ENCODE measurements at regions not wholly inside any gene's neighbourhood (a gene's known extent, or its start where the extent isn't known, plus 50 kb on each side); places are given as distances from the start of the nearest gene placed in this dataset.

DNA sequence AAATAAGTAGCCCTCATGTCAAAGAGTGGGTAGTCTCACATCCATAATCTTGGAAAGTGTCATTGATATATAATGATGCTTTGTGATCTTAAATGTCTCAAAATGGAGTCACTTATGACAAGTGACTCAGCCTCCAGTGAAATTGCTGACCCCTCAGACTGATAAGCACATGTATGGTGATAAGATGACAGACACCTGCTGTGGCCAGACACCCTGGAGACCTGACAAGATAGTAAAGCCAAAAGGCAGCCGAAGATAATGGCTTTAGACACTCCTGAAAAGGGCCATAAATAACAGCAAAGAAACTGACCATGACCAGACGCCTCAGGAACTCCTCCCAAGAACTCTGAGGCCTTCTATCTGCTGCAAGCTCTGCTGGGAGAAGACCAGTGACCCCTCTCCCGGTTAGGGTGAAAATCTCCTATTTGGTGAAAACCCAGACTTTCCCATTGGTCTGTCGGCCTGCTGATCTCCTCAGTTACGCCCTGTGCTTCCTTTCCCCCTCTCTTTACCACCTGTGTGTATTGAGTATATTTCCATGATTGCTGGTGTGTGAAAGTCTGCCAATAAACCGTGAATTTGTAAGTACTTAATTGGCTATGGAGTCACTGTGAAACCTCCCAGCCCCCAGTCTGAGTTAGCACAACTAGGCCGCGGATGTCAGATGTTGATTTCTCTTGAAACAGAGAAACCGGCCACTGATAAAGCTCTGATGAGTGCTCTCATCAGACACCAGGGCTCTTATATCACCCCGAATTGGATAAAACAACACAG is 226.7 kb upstream of the MYOCD start:
- no peak for DNase-seq (ENCODE audit: low spot score)

DNA sequence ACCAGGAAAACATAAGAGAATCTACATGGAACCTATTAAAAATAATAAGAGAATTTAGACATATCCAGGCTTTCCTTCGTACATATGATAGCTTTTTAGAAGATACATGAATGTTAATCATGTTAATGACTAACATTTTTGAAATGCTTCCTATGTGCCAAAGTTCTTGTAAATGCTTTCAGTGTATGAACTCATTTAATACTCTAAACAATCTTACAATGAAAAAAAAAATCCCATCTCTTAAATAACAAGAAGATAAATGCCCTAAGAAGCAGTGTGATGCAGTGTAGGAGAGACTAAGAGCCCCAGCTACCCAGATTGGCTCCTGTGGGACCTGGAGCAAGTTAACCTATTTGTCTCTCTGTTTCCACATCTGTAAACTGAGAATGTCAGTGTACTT is 220.4 kb upstream of the MYOCD start:
- no peak for DNase-seq (ENCODE audit: low spot score)

DNA sequence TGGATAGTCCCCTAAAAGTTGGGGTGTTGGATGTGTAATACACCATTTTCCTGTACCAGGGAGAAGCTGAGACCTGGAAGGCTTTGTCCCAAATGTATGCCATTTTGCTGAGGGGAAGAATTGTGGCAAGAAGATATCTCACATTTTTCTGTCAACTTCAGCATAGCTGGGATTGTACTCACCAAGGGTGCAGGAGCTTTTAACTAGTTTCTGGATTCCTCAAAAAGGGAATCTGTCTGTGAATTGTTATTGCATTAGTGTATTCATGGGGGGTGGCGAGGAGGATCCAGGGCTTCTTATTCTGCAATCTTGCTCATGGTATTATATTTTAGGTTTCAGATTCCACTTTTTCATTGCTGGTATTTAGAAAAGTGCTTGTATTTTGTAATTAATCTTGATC is 208.2 kb upstream of the MYOCD start:
- DNase-seq (ENCODE audit: low spot score) = no peak

DNA sequence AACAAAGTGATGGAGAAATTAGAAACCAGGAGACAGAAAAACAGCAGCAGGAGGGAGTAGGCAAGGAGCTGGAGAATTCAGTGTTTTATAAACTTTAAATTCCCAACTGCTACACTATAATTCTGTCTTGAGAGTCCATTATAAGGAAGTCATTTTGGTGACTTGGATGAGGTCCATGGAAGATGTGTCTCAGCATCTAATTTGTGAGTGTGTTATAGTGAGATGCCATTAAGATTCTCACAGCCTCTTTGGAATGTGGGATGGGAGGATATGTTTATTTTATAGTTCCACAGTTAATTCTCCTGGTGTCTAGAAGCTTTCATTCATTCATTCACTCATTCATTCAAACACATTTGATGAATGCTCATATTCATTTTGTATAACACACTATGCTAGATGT is 206.0 kb upstream of the MYOCD start:
- DNase-seq (ENCODE audit: low spot score) = no peak

DNA sequence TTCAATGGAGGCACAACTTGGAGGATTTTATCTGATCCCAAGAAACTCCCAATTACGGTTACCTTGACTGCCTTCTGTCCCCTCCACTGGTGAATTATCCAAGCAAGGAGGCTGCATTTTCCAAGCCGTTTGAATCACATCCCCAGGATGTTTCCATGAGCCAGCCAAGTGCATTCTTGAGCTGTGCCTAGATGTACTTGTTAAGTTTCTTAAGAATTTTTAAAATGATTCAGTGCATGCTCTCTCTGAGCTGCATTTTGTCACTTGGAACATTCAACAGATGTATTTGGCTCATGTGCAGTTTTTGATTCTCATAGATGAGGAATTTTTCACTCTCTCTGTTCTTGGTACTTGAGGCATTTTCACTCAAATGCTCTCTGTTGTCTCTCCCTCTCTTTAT is 202.6 kb upstream of the MYOCD start:
- no peak for DNase-seq (ENCODE audit: low spot score)

DNA sequence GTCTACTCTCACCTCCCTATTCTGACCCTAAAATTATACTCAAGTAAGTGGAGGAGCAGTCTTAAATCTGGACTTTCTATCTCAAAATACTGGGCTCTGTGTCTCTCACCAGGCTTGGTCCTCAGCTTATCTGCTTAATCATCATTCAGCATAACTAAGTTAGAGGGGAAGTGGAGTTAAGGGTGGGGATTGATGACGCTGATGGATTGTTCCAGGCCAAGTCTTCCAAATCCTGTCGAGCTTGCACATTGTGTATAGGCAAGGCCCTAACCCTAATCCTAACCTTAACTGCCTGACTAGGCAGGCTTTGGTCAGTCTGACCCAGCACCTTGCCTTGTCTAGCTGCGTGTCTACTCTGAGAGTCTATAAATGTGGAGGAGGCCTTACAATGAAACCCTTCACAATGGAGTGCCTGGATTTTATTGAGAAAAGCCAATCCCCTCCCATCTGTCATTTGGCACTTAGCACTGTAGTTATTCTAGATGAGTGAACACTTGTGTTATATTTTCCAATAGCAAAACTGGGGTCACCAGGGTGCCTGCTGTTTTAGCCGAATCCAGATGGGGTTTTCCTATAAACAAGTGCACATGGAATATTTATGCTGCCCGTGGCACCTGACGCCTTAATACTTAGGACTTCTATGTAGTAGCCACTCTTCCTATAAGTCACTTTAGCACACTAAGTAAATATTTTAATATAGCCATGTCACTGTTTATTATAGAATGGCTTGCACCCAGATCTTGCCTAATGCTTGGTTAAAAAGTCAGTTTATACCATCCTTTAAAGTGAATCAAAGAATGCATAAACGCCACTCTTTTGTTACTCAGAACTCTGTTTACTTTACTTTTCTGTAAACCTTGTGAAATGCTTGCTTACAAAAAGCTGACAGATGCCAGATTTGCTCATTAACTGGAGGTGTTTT is 193.2 kb upstream of the MYOCD start:
- no peak for DNase-seq (ENCODE audit: low spot score)

DNA sequence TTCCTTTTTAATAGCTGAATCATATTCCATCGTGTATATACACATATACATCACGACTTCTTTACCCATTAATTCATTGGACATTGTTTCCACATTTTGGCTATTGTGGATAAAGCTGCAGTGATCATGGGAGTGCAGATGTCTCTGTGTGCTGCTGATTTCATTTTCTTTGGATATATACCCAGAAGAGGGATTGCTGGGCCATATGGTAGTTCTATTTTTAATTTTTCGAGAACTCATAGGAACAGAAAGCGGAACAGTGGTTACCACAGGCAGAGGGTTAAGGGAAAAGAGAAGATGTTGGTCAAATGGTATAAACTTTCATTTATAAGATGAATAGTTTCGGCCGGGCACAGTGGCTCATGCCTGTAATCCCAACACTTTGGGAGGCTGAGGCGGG is 187.4 kb upstream of the MYOCD start:
- no peak for DNase-seq (ENCODE audit: low spot score)

DNA sequence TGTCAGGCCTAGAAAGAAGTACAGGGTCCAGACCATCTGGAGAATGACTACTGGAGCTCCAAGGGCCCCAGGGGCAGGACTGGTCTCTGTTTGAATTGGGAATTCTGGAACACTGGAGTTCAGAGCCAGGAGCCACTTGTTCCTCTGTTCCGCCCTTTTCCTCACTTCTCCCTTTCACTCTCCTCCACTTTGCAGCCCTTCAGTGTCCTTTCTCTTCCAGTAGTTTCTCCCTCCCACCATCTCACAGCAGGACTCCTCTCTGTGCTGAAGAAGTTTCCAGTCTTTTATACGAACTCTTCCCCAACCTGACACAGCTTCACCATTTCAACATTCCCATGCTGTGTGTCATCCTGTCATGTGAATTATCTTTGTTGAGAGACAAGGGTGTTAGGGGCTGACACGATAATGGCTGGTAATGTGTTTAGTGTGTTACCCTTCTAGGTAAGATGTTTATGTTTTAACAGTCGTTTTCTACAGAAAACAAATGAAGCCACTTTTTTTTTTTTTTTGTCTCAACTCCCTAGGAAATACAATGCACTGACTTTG is 180.3 kb upstream of the MYOCD start:
- no peak for DNase-seq (ENCODE audit: low spot score)

DNA sequence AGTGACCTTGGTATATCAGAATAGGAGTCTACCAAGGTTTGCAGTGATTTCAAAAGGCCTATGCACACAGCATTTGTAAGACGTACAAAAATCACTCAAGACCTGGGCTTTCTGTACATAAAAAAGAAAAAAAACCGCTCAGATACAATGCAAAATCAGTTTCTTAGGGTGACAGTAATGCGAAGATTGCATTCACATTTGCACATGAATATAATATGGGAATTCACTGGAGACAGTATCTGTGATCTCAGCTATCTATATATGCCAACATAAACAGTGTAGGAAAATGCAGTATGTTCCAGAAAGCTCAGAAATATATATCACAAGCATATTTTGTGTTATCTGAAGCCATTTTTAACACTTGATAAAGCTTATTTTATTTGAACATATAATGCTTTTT is 176.4 kb upstream of the MYOCD start:
- no peak for DNase-seq (ENCODE audit: low spot score)

DNA sequence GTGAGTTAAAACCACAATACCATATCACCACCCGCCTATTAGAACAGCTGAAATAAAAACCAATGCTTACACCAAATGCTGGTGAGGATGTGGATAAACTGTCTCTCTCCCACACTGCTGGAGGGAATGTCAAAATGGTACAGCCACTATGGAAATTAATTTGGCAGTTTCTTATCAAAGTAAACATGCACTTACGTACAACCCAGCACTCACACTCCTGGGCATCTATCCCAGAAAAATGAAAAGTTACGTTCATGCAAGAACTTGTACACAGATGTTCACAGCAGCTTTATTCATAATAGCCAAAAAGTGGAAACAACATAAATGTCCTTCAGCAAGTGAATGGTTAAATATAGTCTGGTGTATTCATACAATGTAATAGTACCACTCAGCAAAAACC is 173.2 kb upstream of the MYOCD start:
- no peak for DNase-seq (ENCODE audit: low spot score)

DNA sequence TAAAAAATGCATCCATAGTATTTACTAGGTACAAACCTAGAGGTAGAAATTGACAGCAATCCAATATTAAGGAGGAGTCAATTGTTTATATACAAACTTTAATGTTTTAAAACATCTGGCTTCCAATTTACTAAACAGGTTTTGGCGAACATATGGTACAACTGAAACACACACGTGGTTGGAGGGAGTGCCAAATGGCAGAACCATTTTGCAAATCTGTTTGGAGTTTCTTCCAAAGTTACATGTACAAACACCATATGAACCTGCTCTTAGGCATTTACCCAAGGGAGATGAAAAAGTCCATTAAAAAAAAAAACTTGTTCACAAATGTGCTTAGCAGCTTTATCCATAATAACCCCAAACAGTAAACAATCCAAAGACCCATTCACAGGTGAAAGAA is 159.8 kb upstream of the MYOCD start:
- DNase-seq (ENCODE audit: low spot score) = no peak

DNA sequence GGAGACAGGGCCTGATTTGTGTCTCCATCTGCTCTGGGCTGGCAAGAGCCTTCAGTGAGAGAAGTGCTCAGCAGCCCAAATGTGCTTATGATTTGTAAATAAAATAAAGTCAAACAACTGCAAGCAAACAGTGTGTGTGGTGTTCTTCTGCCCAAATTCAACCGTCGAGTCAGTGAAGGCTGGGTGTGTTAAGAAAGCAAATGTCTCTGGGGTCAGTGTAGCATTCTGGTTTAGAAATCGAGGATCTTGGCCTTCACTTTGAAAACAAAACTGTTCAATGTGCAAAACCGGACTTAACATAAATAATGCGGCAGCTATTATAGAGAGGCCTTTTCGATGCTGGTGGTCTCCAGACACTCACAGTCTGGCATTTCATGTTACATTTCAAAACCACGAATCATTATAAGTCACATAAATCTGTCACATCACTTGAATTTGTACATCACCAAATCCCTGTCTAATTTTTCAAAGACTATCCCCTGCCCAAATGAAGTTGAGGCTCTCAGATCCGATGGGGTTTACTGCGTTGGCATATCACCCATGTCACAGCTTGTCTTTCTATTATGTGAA is 158.6 kb upstream of the MYOCD start:
- DNase-seq (ENCODE audit: low spot score) = no peak

DNA sequence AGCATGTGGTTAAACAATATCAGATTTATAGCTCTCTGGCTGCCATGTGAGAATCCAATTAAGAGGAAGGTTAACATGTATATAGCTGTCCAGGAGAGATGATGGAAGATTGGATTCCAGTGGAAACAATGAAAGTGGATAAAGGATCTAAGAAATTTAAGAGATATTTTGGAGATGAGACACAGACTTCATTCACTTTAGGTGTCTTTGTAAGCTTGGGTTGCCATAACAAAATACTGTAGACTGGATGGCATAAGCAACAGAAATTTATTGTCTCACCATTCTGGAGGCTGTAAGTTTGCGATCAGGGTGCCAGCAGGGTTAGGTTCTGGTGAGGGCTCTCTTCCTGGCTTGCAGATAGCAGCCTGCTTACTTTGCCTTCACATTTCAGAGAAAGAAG is 155.9 kb upstream of the MYOCD start:
- DNase-seq (ENCODE audit: low spot score) = no peak

DNA sequence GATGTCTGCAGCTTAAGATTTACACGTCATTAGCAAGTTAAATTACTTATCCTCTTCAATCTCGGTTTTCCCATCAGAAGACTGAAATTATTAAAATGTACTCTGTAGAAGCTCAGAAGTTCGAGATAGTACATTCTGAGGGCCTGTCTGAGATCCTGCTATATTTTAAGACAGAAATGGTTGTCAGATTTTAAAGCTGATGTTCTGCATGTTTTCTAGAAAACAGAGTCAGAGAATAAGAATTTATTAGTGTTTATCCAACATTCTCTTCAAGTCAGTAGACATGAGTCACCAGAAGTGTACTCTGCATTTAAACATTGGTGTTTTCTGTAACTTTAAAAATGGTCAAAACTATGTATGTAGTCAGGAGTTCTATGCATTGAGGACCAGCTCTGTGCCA is 155.2 kb upstream of the MYOCD start:
- no peak for DNase-seq (ENCODE audit: low spot score)

DNA sequence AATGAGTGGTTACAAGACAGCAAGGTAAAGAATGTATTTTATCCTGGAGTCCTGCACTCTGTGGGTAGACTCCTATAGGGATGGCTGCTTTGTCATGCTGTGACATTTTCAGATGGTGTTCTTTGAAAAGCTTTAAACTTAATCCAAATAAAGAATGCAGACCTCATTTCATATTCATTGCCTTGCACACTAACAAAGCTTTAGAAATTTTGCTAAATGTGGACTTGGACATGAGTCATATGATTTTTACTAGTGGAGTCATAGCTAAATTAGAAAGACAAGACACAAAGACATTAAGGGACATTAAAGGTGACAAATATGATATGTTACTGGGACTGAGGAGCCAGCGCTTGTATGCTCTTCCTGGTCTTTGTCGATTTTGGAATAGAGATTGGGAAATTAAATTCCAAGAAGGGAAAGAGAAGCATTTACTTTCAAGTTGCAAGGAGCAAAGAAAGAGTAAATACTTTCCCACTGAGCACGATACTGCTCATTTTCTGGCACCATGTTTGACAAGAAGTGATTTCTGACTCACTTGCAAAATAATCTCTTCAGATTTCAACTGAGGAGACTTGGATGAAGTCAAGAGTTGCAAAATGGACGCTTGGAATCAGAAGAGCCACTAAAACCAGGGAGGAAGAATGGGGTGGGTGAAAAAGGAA is 152.9 kb upstream of the MYOCD start:
- DNase-seq (ENCODE audit: low spot score) = no peak

DNA sequence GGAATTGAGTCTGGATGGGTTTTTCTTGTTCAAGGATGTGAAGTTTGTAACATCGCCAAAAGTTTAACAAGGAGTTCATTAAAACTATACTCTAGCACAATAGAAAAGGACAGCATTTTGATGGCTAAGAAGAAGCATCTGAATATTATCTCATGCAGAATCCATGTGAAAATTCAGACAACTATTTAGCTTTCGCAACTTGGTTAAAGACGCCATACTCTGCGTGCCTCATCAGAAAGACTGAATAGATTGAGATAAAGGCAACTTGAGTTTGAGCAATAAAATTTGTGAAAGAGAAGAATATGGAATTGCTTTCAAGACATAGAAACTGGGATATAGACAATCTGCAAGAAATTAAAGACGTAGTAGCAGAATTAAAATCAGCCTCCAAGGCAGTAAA is 151.1 kb upstream of the MYOCD start:
- no peak for DNase-seq (ENCODE audit: low spot score)

DNA sequence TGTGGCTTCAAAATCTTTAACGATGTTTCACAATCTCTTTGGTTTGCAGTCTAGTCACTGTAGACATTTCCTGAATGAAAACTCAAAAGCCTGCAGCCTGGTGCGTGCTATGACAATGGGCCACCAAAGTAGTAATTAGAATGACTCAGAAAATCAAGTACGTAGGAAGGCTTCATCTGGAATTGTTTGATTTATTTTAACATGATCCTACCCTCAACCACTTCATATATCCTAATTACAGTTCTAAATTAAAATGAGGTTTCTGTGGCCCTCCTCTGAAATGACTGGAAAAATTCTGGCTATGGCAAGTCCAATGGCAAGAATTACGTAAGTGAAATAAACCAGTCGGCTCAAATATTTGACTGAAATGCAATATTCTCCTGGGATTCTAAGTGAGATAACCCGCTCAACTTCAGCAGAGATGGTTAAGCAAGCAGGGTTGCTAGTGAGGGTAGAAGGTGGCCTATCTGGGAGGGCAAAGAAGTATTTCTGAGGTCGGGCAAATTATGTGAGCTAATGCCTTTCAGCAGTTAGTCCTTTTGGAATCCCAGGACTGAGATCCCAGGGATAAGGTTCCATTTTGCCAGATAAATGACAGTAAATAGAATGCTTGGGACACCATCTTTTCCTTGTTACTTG is 145.6 kb upstream of the MYOCD start:
- DNase-seq (ENCODE audit: low spot score) = no peak

DNA sequence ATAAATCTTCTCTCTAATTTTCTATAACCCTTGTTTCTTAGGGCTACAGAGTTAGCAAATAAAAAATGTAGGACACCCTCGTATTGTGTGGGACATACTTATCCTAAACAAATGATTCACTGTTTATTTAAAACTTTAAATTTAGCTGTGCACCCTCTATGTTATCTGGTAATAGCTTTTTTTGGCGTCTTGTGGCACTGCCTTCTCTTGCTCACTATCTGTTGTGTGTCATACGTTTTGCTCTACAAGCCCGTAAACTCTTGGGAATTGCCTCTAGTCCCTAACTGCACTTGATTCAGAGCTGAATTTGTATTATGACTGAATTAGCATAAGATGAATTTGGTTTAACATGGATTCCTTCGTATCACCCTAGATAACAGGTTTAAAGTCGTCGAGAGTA is 144.3 kb upstream of the MYOCD start:
- no peak for DNase-seq (ENCODE audit: low spot score)

DNA sequence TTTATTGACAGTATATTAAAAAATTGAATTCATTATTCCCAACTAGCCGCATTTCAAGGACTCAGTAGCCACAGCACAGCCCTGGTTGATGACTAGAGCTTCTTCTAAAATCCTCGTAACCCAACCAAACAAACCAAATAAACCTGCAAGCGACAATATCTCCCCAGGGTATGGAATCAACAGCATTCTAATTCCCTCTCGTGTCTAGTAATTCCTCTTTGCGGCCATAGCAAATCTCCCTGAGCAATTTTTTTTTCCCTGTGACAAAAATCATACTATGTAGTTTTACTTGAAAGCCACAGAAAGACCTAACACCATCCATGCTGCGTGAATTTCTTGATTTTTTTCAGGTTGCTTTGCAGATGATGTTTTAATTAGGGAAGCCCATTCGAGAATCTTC is 143.4 kb upstream of the MYOCD start:
- DNase-seq (ENCODE audit: low spot score) = no peak

DNA sequence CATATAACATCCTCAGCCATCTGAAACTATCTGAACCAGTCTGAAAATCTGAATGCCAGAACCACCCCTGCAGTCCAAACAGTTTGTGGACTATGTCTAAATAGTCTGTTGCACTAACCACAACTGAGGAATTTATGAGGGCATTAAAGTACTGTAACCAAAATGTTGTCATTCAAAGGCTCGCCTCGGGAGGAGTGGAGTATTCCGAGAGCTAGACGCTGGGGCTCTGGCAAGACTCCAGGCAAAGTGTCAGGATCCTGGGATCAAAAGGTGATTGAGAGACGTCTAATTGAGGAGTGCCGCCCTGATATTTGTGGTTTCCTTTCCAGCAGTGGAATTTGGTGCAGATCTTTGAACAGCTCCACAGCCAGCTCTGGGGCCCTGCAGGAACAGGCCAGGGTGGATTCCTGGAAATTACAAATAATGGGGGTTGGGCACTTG is 142.9 kb upstream of the MYOCD start:
- no peak for DNase-seq (ENCODE audit: low spot score)

DNA sequence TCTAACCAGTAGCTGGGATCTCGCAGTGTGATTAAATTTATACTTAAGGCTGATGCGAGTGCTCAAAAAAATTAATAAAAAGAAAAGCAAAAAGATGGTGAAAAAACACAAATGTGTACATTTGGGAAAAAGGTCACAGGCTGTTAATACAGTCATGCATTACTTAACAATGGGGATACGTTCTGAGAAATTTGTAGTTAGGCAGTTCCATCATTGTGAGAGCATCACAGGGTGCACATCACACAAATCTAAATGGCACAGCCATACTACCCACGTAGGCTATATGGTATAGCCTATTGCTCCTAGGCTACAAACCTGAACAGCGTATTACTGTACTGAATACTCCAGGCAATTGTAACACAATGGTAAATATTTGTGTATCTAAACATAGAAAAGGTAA is 142.4 kb upstream of the MYOCD start:
- DNase-seq (ENCODE audit: low spot score) = no peak

DNA sequence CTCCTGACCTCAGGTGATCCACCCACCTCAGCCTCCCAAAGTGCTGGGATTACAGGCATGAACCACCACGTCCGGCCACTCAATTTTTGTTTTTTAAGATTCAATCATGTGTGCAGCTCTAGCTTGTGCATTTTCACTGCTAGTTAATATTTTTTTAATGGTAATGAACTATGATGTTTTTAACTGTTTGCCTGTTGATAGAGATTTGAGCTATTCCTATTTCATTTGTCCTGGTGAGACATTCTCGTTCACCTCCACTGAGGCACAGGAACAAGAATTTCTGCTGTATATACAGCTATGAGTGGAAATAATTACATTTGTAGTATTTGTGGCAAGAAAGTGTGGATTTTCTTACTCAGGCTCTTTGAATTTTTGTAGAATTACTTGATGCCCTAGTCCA is 137.7 kb upstream of the MYOCD start:
- no peak for DNase-seq (ENCODE audit: low spot score)
